ENCODE measurements at regions not wholly inside any gene's neighbourhood (a gene's known extent, or its start where the extent isn't known, plus 50 kb on each side); places are given as distances from the start of the nearest gene placed in this dataset.

GRCh38 chr5:166856791-166857190 is 1434.7 kb upstream of the WWC1 start:
- Mint-ChIP-seq H3K4me1 (no peaks in the 10 kb centered on the region), H3K27ac (no peak overlapping the region), H3K9me3 (peaks cover 0 to 14% (median 11%) of the 10 kb centered on the region in 3 donors), H3K27me3 (no peaks in the 10 kb centered on the region), H3K4me3 (no peak overlapping the region), H3K36me3 (peaks cover 4% of the 10 kb centered on the region)

- no peak overlapping the region for H3K4me3 Mint-ChIP-seq
- no peak overlapping the region for H3K27ac Mint-ChIP-seq
- no peaks in the 10 kb centered on the region for H3K4me1 Mint-ChIP-seq
- H3K27me3 Mint-ChIP-seq: no peaks in the 10 kb centered on the region
- H3K36me3 Mint-ChIP-seq: peaks cover under 1% of the 10 kb centered on the region
- H3K9me3 Mint-ChIP-seq: peaks cover 1 to 15% (median 8%) of the 10 kb centered on the region in 3 donors
Measured at GRCh38 chr5:166860426-166860825, 1431.0 kb upstream of the WWC1 start.

GRCh38 chr5:166862581-166862980 is 1428.9 kb upstream of the WWC1 start:
- Mint-ChIP-seq H3K27ac (no peak overlapping the region), H3K4me1 (no peaks in the 10 kb centered on the region), H3K9me3 (peaks cover 1 to 15% (median 6%) of the 10 kb centered on the region in 3 donors), H3K27me3 (no peaks in the 10 kb centered on the region), H3K4me3 (no peak overlapping the region), H3K36me3 (no peaks in the 10 kb centered on the region)

- no peaks in the 10 kb centered on the region for H3K36me3 Mint-ChIP-seq
- H3K4me3 Mint-ChIP-seq: no peak overlapping the region
- peaks cover 1 to 10% (median 6%) of the 10 kb centered on the region in 3 donors for H3K9me3 Mint-ChIP-seq
- H3K27me3 Mint-ChIP-seq: no peaks in the 10 kb centered on the region
- H3K27ac Mint-ChIP-seq: no peak overlapping the region
- no peaks in the 10 kb centered on the region for H3K4me1 Mint-ChIP-seq
Measured at GRCh38 chr5:166865206-166865605, 1426.2 kb upstream of the WWC1 start.

- Mint-ChIP-seq H3K9me3 (peaks cover 2 to 8% (median 3%) of the 10 kb centered on the region in 3 donors), H3K4me1 (no peaks in the 10 kb centered on the region), H3K36me3 (no peaks in the 10 kb centered on the region), H3K4me3 (no peak overlapping the region), H3K27me3 (no peaks in the 10 kb centered on the region), H3K27ac (no peak overlapping the region)
Measured at GRCh38 chr5:166880456-166880855, 1411.0 kb upstream of the WWC1 start.

- peaks cover 2 to 8% (median 3%) of the 10 kb centered on the region in 3 donors for H3K9me3 Mint-ChIP-seq
- no peak overlapping the region for H3K27ac Mint-ChIP-seq
- no peaks in the 10 kb centered on the region for H3K36me3 Mint-ChIP-seq
- H3K4me3 Mint-ChIP-seq: no peak overlapping the region
- no peaks in the 10 kb centered on the region for H3K4me1 Mint-ChIP-seq
- no peaks in the 10 kb centered on the region for H3K27me3 Mint-ChIP-seq
Measured at GRCh38 chr5:166881802-166882201, 1409.6 kb upstream of the WWC1 start.

- H3K4me1 Mint-ChIP-seq: no peaks in the 10 kb centered on the region
- H3K4me3 Mint-ChIP-seq: no peak overlapping the region
- peaks cover 0 to 8% (median 2%) of the 10 kb centered on the region in 3 donors for H3K9me3 Mint-ChIP-seq
- no peaks in the 10 kb centered on the region for H3K27me3 Mint-ChIP-seq
- no peaks in the 10 kb centered on the region for H3K36me3 Mint-ChIP-seq
- no peak overlapping the region for H3K27ac Mint-ChIP-seq
Measured at GRCh38 chr5:166883016-166883415, 1408.4 kb upstream of the WWC1 start.

GRCh38 chr5:166898166-166898565 is 1393.3 kb upstream of the WWC1 start:
- H3K27me3 Mint-ChIP-seq: no peaks in the 10 kb centered on the region
- no peaks in the 10 kb centered on the region for H3K36me3 Mint-ChIP-seq
- peaks cover 0 to 1% (median 0%) of the 10 kb centered on the region in 3 donors for H3K4me1 Mint-ChIP-seq
- H3K27ac Mint-ChIP-seq: no peak overlapping the region
- peaks cover 5 to 9% (median 8%) of the 10 kb centered on the region in 3 donors for H3K9me3 Mint-ChIP-seq
- H3K4me3 Mint-ChIP-seq: no peak overlapping the region

GRCh38 chr5:166899343-166899742 is 1392.1 kb upstream of the WWC1 start:
- Mint-ChIP-seq H3K27me3 (no peaks in the 10 kb centered on the region), H3K4me3 (no peak overlapping the region), H3K9me3 (peaks cover 3 to 10% (median 8%) of the 10 kb centered on the region in 3 donors), H3K36me3 (no peaks in the 10 kb centered on the region), H3K4me1 (peaks cover 0 to 1% (median 0%) of the 10 kb centered on the region in 3 donors), H3K27ac (no peak overlapping the region)

GRCh38 chr5:166904571-166904970 is 1386.9 kb upstream of the WWC1 start:
- Mint-ChIP-seq H3K9me3 (peaks cover 3 to 11% (median 10%) of the 10 kb centered on the region in 3 donors), H3K27me3 (no peaks in the 10 kb centered on the region), H3K4me3 (no peak overlapping the region), H3K36me3 (no peaks in the 10 kb centered on the region), H3K4me1 (peaks cover 0 to 1% (median 0%) of the 10 kb centered on the region in 3 donors), H3K27ac (no peak overlapping the region)

- H3K27me3 Mint-ChIP-seq: no peaks in the 10 kb centered on the region
- no peak overlapping the region for H3K4me3 Mint-ChIP-seq
- peaks cover 0 to 1% (median 0%) of the 10 kb centered on the region in 3 donors for H3K4me1 Mint-ChIP-seq
- no peak overlapping the region for H3K27ac Mint-ChIP-seq
- no peaks in the 10 kb centered on the region for H3K36me3 Mint-ChIP-seq
- H3K9me3 Mint-ChIP-seq: peaks cover 1 to 11% (median 10%) of the 10 kb centered on the region in 3 donors
Measured at GRCh38 chr5:166906991-166907713, 1384.3 kb upstream of the WWC1 start.

GRCh38 chr5:166909040-166909439 is 1382.4 kb upstream of the WWC1 start:
- H3K9me3 Mint-ChIP-seq: peaks cover 1 to 10% (median 8%) of the 10 kb centered on the region in 3 donors
- H3K27ac Mint-ChIP-seq: no peak overlapping the region
- H3K4me1 Mint-ChIP-seq: no peaks in the 10 kb centered on the region
- no peaks in the 10 kb centered on the region for H3K27me3 Mint-ChIP-seq
- H3K36me3 Mint-ChIP-seq: no peaks in the 10 kb centered on the region
- no peak overlapping the region for H3K4me3 Mint-ChIP-seq

- H3K27me3 Mint-ChIP-seq: no peaks in the 10 kb centered on the region
- no peaks in the 10 kb centered on the region for H3K4me1 Mint-ChIP-seq
- H3K36me3 Mint-ChIP-seq: no peaks in the 10 kb centered on the region
- no peak overlapping the region for H3K4me3 Mint-ChIP-seq
- peaks cover 1 to 14% (median 4%) of the 10 kb centered on the region in 3 donors for H3K9me3 Mint-ChIP-seq
- H3K27ac Mint-ChIP-seq: no peak overlapping the region
Measured at GRCh38 chr5:166909926-166910325, 1381.5 kb upstream of the WWC1 start.

- Mint-ChIP-seq H3K4me1 (no peaks in the 10 kb centered on the region), H3K36me3 (no peaks in the 10 kb centered on the region), H3K9me3 (peaks cover 1 to 14% (median 4%) of the 10 kb centered on the region in 3 donors), H3K4me3 (no peak overlapping the region), H3K27ac (no peak overlapping the region), H3K27me3 (no peaks in the 10 kb centered on the region)
Measured at GRCh38 chr5:166910995-166911394, 1380.5 kb upstream of the WWC1 start.

- Mint-ChIP-seq H3K36me3 (no peaks in the 10 kb centered on the region), H3K4me3 (no peak overlapping the region), H3K9me3 (peaks cover 0 to 7% (median 0%) of the 10 kb centered on the region in 3 donors), H3K27ac (no peak overlapping the region), H3K4me1 (no peaks in the 10 kb centered on the region), H3K27me3 (no peaks in the 10 kb centered on the region)
Measured at GRCh38 chr5:166916021-166916420, 1375.4 kb upstream of the WWC1 start.

GRCh38 chr5:166926138-166926537 is 1365.3 kb upstream of the WWC1 start:
- Mint-ChIP-seq H3K4me1 (no peaks in the 10 kb centered on the region), H3K36me3 (peaks cover 2% of the 10 kb centered on the region), H3K27me3 (no peaks in the 10 kb centered on the region), H3K27ac (no peak overlapping the region), H3K9me3 (peaks cover 3 to 5% (median 4%) of the 10 kb centered on the region in 3 donors), H3K4me3 (no peak overlapping the region)

Data from IgD-negative memory B cell (primary cell).